ENCODE measurements at regions not wholly inside any gene's neighbourhood (a gene's known extent, or its start where the extent isn't known, plus 50 kb on each side); places are given as distances from the start of the nearest gene placed in this dataset.
"Not testable (repeated sequence)": the region's sequence is repeated elsewhere in the genome, so short reads cannot be mapped to it uniquely, and the experiment has no call there.

- not testable (repeated sequence) for TF ChIP-seq ZBTB6 (tag by site-specific recombination; IDR thresholded peaks at IDR 0.05); CTCF (tag by site-specific recombination; IDR thresholded peaks at IDR 0.05); HOXA7 (CRISPR knock-in tag; IDR thresholded peaks at IDR 0.05; ENCODE audit: borderline replicate concordance); PRDM4 (tag by site-specific recombination; IDR thresholded peaks at IDR 0.05); SP7 (tag by site-specific recombination; IDR thresholded peaks at IDR 0.05); ZNF366 (tag by site-specific recombination; conservative IDR thresholded peaks at IDR 0.05); ZNF302 (tag by site-specific recombination; IDR thresholded peaks at IDR 0.05; ENCODE audit: low read depth)
Measured at GRCh38 chr3:192066253-192066652, 605.3 kb downstream of the PYDC2 start.

All from HEK293 (cell line).